ENCODE measurements at regions not wholly inside any gene's neighbourhood (a gene's known extent, or its start where the extent isn't known, plus 50 kb on each side); places are given as distances from the start of the nearest gene placed in this dataset.
"Not testable (repeated sequence)": the region's sequence is repeated elsewhere in the genome, so short reads cannot be mapped to it uniquely, and the experiment has no call there.

- DNase-seq: no peak
Measured at GRCh38 chr20:16864963-16865362, 116.8 kb downstream of the OTOR start.

- DNase-seq: no peak
Measured at GRCh38 chr20:16865406-16865805, 117.2 kb downstream of the OTOR start.

DNA sequence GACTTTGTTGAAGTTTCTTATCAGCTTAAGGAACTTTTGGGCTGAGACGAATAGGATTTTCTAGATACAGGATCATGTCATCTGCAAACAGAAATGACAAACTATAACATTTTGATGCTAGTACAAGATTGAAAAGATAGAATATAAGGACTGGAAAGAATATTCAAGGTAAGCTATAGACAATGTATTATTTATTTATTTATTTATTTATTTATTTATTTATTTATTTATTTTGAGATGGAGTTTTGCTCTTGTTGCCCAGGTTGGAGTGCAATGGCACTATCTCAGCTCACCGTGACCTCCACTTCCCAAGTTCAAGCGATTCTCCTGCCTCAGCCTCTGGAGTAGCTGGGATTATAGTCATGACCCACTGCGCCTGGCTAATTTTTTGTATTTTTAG, 125.0 kb downstream of the OTOR start:
- DNase-seq: not testable (repeated sequence)

DNA sequence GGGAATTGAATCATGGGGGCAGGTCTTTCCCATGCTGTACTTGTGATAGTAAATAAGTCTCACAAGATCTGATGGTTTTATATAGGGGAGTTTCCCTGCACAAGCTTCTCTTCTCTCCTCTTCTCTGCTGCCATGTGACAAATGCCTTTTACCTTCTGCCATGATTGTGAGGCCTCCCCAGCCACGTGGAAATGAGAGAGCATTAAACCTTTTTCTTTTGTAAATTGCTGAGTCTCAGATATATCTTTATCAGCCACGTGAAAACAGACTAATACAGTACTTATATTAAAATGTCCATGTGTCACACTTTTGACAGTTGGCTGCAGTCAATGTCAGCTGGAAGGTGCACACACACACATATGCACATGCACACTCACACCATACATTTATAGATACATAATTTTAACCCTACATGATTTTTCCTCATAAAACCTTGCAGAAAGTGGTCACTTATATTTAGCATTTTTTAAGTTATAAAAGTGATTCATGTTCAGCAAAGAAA, 128.9 kb downstream of the OTOR start:
- DNase-seq: no peak

DNA sequence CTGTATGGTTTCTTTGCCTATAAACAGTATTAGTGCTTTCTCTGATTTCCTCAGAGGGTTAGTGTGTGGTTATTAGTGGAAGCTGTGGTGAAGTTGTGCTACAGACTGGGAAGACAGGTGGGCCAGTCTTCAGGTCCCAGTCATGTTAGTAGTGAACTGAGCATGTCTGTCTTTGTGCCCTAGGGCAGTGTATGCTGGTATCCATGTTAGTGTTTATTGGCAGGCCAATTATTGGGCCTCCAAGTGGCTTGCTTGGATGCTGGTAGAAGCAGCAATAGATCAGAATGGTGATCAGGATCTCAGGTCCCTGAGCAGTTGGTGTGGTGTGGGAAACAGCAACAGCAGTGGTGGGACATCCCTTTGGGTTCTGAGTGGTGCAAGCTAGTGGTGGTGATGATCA, 137.6 kb downstream of the OTOR start:
- no peak for DNase-seq

DNA sequence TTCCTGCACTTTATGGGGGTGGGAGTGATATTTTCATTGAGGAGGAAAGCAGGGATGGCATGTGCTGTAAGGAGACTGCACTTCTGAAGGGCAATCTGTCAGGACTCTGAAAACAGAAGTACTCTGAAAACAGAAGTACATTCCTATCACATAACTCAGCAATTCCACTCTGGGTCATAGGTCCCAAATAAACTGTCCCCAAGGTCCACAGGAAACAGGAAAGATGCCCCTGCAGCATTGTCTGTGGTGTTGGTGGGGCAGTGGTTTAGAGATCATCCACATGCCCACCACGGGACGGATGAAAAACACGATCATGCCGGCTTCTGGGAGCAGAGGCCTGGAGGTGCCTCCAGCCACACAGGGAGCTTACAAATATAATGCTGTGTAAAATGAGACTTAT, 150.3 kb downstream of the OTOR start:
- DNase-seq: no peak

- no peak for DNase-seq
Measured at GRCh38 chr20:16902662-16903061, 154.5 kb downstream of the OTOR start.

- no peak for DNase-seq
Measured at GRCh38 chr20:16904751-16905150, 156.6 kb downstream of the OTOR start.

DNA sequence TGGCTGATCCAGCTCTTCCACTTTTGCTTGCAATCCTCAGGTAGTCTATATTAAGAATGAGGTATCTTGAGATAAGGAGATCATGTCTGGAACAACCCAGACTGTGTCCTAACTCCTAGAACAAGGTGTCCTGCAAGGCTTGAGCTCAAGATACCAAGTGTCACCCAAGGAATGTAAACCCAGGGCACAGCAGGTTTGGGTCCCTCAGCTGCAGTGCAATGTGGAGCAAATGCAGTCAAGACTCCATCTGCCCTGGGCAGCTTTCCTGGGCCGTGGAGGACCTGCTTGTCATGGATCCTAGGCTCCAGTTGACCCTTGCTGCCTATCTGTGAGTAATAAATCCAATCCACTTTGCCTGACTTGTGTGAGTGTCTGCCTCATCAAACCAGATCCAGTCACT, 166.1 kb downstream of the OTOR start:
- no peak for DNase-seq

DNA sequence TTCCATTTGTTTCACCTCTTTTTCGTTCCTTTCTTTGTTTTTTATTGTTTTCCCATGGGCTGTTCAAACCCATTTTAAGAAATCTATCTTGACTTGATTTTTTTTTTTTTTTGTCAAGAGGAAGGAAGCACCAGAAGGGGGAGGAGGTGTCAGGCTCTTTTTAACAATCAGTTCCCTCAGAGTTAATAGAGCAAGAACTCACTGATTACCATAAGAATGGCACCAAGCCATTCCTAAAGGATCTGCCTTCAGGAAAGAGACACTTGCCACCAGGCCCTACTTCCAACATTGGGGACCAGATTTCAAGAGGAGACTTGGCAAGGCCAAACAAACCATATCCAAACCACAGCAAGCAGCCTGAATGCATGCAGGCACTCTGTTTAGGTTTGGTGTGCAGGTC, 168.0 kb downstream of the OTOR start:
- DNase-seq: no peak

GRCh38 chr20:16917636-16918035, 169.5 kb downstream of the OTOR start:
- DNase-seq: no peak

DNA sequence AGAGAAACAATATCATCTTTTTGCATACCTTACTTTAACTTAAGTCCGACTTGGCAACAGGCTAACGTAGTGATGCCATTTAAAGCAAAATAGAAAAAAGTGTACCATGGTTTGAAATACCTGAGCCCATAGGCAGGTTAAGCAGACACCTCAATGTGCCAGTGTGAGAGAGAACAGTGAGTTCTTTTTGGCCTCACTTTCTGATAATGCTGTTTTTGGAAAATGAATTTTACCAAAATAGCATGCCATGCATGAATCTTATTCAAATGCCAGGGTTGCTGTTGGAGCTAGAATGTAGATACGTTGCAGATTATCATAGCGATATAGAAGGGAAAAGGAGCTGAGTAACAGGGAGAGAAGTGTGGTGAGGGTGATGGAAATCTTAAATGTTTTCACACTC, 170.2 kb downstream of the OTOR start:
- no peak for DNase-seq

DNA sequence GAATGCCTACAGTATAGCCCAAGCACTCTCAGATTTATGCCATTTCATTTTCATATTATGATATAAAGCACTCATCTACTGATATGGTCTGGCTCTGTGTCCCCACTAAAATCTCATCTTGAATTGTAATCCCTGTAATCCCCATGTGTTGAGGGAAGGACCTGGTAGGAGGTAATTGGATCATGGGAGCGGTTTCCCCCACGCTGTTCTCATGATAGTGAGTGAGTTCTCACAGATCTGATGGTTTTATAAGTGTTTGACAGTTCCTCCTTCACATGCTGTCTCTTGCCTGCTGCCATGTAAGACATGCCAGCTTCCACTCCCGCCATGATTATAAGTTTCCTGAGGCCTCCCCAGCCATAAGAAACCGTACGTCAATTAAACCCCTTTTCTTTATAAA, 171.7 kb downstream of the OTOR start:
- DNase-seq: no peak

DNA sequence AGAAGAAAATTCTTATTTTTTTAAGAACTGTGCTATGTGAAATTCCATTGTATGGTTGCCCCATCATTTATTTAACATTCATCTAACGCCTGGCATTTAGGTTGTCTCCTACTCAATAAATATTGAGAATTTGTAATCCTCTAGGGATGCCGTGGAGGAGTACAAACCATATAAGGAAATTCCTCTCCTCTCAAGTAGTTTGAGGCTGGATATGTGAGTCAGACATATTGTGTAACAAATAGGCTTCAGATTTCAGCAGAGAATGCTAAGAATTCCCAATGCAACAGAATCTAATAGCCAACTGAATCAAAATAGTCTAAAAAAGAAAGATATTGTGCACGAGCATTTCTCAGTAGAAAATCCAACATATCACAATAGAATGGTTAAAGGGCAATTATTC, 174.7 kb downstream of the OTOR start:
- DNase-seq: no peak

GRCh38 chr20:16926626-16927430, 178.7 kb downstream of the OTOR start:
- no peak for DNase-seq

GRCh38 chr20:16929756-16930155, 181.6 kb downstream of the OTOR start:
- no peak for DNase-seq

- DNase-seq: no peak
Measured at GRCh38 chr20:16930656-16931055, 182.5 kb downstream of the OTOR start.

- no peak for DNase-seq
Measured at GRCh38 chr20:16939051-16939450, 190.9 kb downstream of the OTOR start.

GRCh38 chr20:16940701-16941100, 192.5 kb downstream of the OTOR start:
- no peak for DNase-seq

GRCh38 chr20:16942051-16942450, 193.9 kb downstream of the OTOR start:
- DNase-seq: no peak

DNA sequence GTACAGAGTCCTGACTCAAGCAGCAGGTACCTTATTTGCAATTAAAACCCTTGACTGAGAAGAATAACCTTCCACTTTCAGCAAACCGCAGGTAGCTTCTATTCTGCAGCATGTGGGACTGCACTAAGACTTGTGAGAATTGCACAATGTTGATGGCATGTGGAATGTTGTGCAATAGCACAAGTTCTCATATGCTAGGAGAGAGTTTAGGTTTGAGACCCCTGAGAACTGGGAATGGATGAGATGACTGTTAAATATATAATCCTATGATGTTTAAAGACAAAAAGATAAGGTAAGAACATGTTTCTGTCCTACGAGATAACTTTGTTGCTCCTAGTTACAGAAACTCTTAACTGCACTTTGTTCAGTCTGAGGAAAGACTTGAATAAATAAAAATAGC, 194.6 kb downstream of the OTOR start:
- no peak for DNase-seq

DNA sequence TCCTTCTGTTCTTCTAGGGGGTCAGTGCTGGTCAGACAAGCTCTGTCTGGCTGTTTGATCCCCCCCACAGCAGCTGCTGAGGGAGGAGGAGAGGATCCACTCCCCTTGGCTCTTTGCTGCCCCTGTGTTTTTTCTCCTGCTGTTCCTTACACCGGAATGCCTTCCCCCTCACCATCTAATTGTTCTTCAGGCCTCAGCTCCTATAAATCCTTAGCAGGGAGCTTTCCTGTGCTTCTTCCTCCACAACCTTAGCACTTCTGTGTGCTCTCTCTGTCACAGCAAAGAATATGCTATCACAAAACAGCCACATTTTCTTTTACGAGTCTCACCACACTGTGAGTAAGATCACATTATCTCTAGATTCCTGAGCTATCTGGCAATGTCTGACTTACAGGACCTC, 196.6 kb downstream of the OTOR start:
- DNase-seq: no peak

DNA sequence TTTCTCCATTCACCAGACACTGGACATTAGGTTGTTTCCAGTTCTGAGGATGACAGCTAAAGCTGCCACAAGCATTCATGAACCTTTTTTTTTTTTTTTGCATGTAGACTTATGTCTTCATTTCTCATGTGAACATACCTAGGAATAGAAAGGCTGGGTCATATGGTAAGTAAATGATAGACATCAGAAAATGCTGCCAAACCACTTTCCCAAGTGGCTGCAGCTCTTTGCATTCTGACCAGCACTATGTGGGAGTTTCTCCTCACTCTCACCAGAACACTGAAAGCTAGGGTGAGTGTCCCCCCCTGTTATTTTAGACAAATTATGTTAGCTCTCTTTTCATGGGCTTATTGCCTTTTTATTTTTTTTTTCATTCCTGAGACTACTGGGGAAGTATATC, 197.5 kb downstream of the OTOR start:
- no peak for DNase-seq

DNA sequence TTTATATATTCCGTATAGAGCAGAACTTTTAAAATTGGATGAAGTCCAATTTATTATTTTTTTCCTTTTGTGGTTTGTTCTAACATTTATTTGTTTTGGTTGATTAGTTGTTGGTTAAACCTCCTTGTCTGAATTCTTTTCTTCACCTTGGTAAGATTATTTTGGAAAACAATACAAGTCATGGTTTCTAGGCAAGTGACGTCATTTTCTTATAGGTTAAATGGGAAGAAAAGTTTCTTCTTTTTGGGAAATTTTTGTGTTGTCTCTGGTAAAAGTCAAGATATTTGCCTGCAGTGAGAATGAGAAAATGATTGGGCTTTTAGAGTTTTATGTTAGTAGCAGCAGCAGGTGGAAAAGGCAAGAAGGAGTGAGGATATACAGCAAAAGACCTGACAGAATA, 197.9 kb downstream of the OTOR start:
- DNase-seq: no peak

- DNase-seq: no peak
Measured at GRCh38 chr20:16947479-16947878, 199.3 kb downstream of the OTOR start.

All from stimulated activated CD8-positive, alpha-beta memory T cell treated with anti-CD3 and anti-CD28 coated beads, Interleukin-4, amount 100 ng/mL, for 48 hours (primary cell).